WERI-Rb-1 (cell line): ENCODE measurements at regions not wholly inside any gene's neighbourhood (a gene's known extent, or its start where the extent isn't known, plus 50 kb on each side); places are given as distances from the start of the nearest gene placed in this dataset.

ENCODE experiments used
- DNase-seq: peaks from one replicate; pipeline ENCODE4 v3.0.0-alpha.2; 2020
- H3K27ac ChIP-seq: fragments of 250-450 bp; sonication (Bioruptor Pico); 2 replicates; pipeline ENCODE4 v1.5.1; 2020; ENCODE audit warnings: mild to moderate bottlenecking, moderate library complexity
- H3K27me3 ChIP-seq: fragments of 250-450 bp; sonication (Bioruptor Pico); 2 replicates; pipeline ENCODE4 v1.5.1; 2021; ENCODE audit warnings: mild to moderate bottlenecking, low read depth, moderate library complexity; ENCODE audit not compliant: insufficient read depth, severe bottlenecking
- H3K36me3 ChIP-seq: fragments of 250-450 bp; sonication (Bioruptor Pico); 2 replicates; pipeline ENCODE4 v1.5.1; 2020; ENCODE audit warnings: mild to moderate bottlenecking, moderate library complexity
- H3K4me3 ChIP-seq: 2 replicates; pipeline ENCODE4 v1.5.1; 2011; ENCODE audit warnings: low read depth, mild to moderate bottlenecking, control low read depth, low read length
- H3K9me3 ChIP-seq: fragments of 250-450 bp; sonication (Bioruptor Pico); 2 replicates; pipeline ENCODE4 v1.5.1; 2021; ENCODE audit warnings: mild to moderate bottlenecking, moderate library complexity; ENCODE audit not compliant: severe bottlenecking
- TF ChIP-seq, protein P1 (sequence below): IDR thresholded peaks from 2 replicates; pipeline ENCODE4 v1.5.1; 2011; ENCODE audit warnings: low read depth, mild to moderate bottlenecking, control low read depth, inconsistent platforms, low read length

- TF ChIP-seq, protein P1, sequence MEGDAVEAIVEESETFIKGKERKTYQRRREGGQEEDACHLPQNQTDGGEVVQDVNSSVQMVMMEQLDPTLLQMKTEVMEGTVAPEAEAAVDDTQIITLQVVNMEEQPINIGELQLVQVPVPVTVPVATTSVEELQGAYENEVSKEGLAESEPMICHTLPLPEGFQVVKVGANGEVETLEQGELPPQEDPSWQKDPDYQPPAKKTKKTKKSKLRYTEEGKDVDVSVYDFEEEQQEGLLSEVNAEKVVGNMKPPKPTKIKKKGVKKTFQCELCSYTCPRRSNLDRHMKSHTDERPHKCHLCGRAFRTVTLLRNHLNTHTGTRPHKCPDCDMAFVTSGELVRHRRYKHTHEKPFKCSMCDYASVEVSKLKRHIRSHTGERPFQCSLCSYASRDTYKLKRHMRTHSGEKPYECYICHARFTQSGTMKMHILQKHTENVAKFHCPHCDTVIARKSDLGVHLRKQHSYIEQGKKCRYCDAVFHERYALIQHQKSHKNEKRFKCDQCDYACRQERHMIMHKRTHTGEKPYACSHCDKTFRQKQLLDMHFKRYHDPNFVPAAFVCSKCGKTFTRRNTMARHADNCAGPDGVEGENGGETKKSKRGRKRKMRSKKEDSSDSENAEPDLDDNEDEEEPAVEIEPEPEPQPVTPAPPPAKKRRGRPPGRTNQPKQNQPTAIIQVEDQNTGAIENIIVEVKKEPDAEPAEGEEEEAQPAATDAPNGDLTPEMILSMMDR, result no peak
- no peak for DNase-seq
- Histone ChIP-seq H3K36me3 (no peaks in the 10 kb centered on the region), H3K27ac (no peak overlapping the region), H3K4me3 (no peak overlapping the region), H3K9me3 (no peaks in the 10 kb centered on the region), H3K27me3 (no peaks in the 10 kb centered on the region)
These were observed 850.5 kb upstream of the SEMA6A start for GRCh38 chr5:117425163-117425562.

- no peak for DNase-seq
- no peaks in the 10 kb centered on the region for H3K36me3 ChIP-seq
- H3K27me3 ChIP-seq, result no peaks in the 10 kb centered on the region
- no peak overlapping the region for H3K27ac ChIP-seq
- no peak overlapping the region for H3K4me3 ChIP-seq
- TF ChIP-seq, protein P1, result no peak
- no peaks in the 10 kb centered on the region for H3K9me3 ChIP-seq
These were observed 849.9 kb upstream of the SEMA6A start for GRCh38 chr5:117424559-117424958.

DNA sequence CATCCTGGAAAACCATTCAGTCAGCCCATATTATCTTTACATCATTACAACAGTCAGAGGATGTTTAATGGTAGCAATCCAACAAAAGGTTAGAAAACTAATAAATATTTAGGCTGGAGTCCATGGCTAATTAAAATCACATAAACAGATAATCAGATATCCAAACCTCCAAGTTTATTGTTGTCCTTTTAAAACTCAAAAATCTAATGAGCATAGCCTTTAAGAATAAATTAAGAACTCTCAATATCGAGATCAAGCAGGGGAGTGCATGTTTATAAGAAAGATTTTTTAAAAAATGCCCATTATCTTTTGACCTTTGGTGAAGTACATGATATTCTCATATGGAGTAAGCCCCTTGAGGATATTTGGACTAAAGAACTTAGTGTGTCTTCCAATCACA lies 842.9 kb upstream of the SEMA6A start:
- Histone ChIP-seq H3K4me3 (no peak overlapping the region), H3K36me3 (no peaks in the 10 kb centered on the region), H3K9me3 (no peaks in the 10 kb centered on the region), H3K27me3 (no peaks in the 10 kb centered on the region), H3K27ac (no peak overlapping the region)
- TF ChIP-seq, protein P1, result no peak
- no peak for DNase-seq

GRCh38 chr5:117414926-117415325 lies 840.3 kb upstream of the SEMA6A start:
- Histone ChIP-seq H3K27ac (no peak overlapping the region), H3K36me3 (no peaks in the 10 kb centered on the region), H3K27me3 (no peaks in the 10 kb centered on the region), H3K4me3 (no peak overlapping the region), H3K9me3 (no peaks in the 10 kb centered on the region)
- no peak for DNase-seq
- TF ChIP-seq, protein P1, result no peak

DNA sequence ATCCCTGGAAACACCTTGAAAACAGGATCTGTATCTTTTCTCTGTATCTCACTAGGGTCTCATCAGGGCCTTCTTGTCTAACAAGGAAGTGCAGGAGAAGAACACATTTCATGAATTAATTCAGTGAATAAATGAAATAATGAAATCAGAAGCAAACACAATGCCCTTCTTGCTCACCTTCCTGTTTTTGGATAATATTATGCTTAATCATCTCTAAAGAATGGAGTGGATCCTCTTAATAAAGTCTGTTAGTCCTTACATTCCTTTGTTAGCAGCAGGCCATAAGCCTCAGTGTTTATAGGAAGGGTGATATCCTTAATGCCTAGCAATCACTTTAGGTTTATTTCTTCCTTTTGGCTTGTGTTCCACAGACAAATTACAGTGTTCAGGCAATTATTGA lies 837.1 kb upstream of the SEMA6A start:
- Histone ChIP-seq H3K36me3 (no peaks in the 10 kb centered on the region), H3K4me3 (no peak overlapping the region), H3K9me3 (no peaks in the 10 kb centered on the region), H3K27ac (no peak overlapping the region), H3K27me3 (no peaks in the 10 kb centered on the region)
- TF ChIP-seq, protein P1, result no peak
- DNase-seq, result no peak

GRCh38 chr5:117405197-117405596 lies 830.6 kb upstream of the SEMA6A start:
- Histone ChIP-seq H3K36me3 (no peaks in the 10 kb centered on the region), H3K4me3 (no peak overlapping the region)
- TF ChIP-seq, protein P1, result no peak

More at GRCh38 chr5:117405197-117405596, 830.6 kb upstream of the SEMA6A start:
- Histone ChIP-seq H3K27ac (no peak overlapping the region), H3K27me3 (no peaks in the 10 kb centered on the region), H3K9me3 (no peaks in the 10 kb centered on the region)
- no peak for DNase-seq
